Hindlimb muscle (tissue), 1 donor: ENCODE measurements at regions not wholly inside any gene's neighbourhood (a gene's known extent, or its start where the extent isn't known, plus 50 kb on each side); places are given as distances from the start of the nearest gene placed in this dataset.

ENCODE experiments used
- DNase-seq: peaks from one replicate; pipeline ENCODE4 v3.0.0-alpha.2; 2013

- DNase-seq = no peak
Observed at GRCh38 chr2:181841079-181841478, 50.5 kb upstream of the ITPRID2 start.
